ENCODE measurements at regions not wholly inside any gene's neighbourhood (a gene's known extent, or its start where the extent isn't known, plus 50 kb on each side); places are given as distances from the start of the nearest gene placed in this dataset.

DNA sequence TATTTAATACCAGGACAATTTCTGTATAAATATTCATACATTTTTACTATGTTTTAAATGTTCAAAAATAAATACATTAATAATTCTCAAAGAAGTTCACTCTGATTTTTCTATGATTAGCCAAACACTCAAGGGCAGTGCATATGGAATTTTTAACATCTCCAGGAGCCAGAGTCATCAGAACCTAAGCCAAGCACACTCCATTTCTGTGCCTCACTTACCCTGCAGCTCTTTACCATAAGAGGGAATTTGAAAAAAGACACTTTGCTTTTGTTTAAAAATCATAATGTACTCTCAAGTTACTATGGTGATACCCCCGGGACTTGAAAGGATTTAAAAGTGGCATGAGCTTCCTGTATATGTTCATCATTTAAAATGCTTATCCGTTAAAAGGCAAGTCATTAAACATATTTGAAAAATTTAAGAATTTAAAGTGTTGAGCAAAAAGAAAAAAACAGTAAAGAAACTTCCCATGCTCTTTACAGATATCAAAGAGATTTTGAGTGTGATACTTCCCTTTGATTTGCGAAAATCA is 747.4 kb upstream of the NECTIN3 start:
- Histone ChIP-seq H3K4me1 (ENCODE audit: control insufficient read depth, insufficient read depth, low read length) (no peaks in the 10 kb centered on the region), H3K4me2 (ENCODE audit: control insufficient read depth, insufficient read depth) (no peak overlapping the region), H3K9ac (ENCODE audit: control insufficient read depth, insufficient read depth, low read length) (no peak overlapping the region), H3K79me2 (ENCODE audit: control insufficient read depth, insufficient read depth, low read length) (no peaks in the 10 kb centered on the region), H3K36me3 (ENCODE audit: control insufficient read depth in 2 of 2, insufficient read depth in 2 of 2, low read length in 1 of 2) (no peaks in the 10 kb centered on the region), H2AFZ (ENCODE audit: control insufficient read depth, low read depth, low read length) (no peak overlapping the region), H3K27me3 (replicated peaks in 1 of 2; ENCODE audit: control insufficient read depth in 2 of 2, insufficient read depth in 2 of 2, low read length in 1 of 2) (no peaks in the 10 kb centered on the region), H3K4me3 (no peak overlapping the region), H3K27ac (ENCODE audit: control insufficient read depth, insufficient read depth) (no peak overlapping the region), H4K20me1 (ENCODE audit: control insufficient read depth, insufficient read depth) (no peaks in the 10 kb centered on the region), H3K9me3 (replicated peaks; ENCODE audit: control insufficient read depth, insufficient read depth, low read length) (no peaks in the 10 kb centered on the region)
- FAIRE-seq (no peak), ATAC-seq (no peak), DNase-seq (ENCODE audit: low read depth, low spot score) (no peak)
- WGBS (ENCODE audit: insufficient coverage, insufficient replicate concordance, low lambda C conversion rate, missing lambda C conversion rate), result 0% methylated on average over 3 of the region's 3 CpGs
- intact Hi-C loops (cut with micrococcal nuclease; ENCODE audit: unreplicated experiment), result no loop called here
- no TSS peak for BruUV-seq (replicated peaks)
- ChIA-PET RAD21 (ENCODE audit: unreplicated experiment) (no interaction called here), POLR2A (no interaction called here), SMC1A (ENCODE audit: uncharacterized antibody, unreplicated experiment) (no interaction called here), CTCF (interaction anchor here (1.3 kb wide), 1 partner anchor 9 kb away, joined by 5 read pairs; no protein-coding TSS in a partner anchor)
- TF ChIP-seq POLR2A (IDR thresholded peaks at IDR 0.05; ENCODE audit: low read depth, low read length) (no peak), IKZF2 (IDR thresholded peaks at IDR 0.05) (no peak)
- TF ChIP-seq, protein P1, sequence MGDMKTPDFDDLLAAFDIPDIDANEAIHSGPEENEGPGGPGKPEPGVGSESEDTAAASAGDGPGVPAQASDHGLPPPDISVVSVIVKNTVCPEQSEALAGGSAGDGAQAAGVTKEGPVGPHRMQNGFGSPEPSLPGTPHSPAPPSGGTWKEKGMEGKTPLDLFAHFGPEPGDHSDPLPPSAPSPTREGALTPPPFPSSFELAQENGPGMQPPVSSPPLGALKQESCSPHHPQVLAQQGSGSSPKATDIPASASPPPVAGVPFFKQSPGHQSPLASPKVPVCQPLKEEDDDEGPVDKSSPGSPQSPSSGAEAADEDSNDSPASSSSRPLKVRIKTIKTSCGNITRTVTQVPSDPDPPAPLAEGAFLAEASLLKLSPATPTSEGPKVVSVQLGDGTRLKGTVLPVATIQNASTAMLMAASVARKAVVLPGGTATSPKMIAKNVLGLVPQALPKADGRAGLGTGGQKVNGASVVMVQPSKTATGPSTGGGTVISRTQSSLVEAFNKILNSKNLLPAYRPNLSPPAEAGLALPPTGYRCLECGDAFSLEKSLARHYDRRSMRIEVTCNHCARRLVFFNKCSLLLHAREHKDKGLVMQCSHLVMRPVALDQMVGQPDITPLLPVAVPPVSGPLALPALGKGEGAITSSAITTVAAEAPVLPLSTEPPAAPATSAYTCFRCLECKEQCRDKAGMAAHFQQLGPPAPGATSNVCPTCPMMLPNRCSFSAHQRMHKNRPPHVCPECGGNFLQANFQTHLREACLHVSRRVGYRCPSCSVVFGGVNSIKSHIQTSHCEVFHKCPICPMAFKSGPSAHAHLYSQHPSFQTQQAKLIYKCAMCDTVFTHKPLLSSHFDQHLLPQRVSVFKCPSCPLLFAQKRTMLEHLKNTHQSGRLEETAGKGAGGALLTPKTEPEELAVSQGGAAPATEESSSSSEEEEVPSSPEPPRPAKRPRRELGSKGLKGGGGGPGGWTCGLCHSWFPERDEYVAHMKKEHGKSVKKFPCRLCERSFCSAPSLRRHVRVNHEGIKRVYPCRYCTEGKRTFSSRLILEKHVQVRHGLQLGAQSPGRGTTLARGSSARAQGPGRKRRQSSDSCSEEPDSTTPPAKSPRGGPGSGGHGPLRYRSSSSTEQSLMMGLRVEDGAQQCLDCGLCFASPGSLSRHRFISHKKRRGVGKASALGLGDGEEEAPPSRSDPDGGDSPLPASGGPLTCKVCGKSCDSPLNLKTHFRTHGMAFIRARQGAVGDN (IDR thresholded peaks at IDR 0.05), result no peak
- TF ChIP-seq, protein P2, sequence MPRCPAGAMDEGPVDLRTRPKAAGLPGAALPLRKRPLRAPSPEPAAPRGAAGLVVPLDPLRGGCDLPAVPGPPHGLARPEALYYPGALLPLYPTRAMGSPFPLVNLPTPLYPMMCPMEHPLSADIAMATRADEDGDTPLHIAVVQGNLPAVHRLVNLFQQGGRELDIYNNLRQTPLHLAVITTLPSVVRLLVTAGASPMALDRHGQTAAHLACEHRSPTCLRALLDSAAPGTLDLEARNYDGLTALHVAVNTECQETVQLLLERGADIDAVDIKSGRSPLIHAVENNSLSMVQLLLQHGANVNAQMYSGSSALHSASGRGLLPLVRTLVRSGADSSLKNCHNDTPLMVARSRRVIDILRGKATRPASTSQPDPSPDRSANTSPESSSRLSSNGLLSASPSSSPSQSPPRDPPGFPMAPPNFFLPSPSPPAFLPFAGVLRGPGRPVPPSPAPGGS (IDR thresholded peaks at IDR 0.05; ENCODE audit: borderline replicate concordance, insufficient read depth, low read depth, low read length, poor library complexity, severe bottlenecking), result no peak
- in situ Hi-C loops (cut with MboI), result no loop called here

Data from GM12878 (cell line).